ENCODE measurements at regions not wholly inside any gene's neighbourhood (a gene's known extent, or its start where the extent isn't known, plus 50 kb on each side); places are given as distances from the start of the nearest gene placed in this dataset.

DNA sequence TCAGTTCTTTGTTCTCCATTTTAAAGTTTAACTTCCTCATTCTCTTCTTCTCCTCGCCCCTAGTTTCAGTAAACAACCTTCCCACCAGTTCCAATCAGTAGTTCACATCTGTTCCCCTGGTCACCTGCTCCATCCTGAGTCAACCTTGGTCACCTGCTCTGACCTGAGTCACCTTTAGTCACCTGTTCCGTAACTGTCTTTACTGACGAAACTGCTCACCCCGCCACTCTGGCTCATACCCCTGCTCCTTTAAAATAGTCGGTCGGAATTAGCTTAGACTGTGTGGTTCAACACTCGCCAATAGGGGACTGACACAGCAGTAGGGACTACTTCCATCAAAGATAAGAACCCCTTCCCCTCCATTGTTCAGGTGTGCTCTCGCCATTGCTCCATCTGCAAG, 76.3 kb upstream of the GPBP1 start:
- H3K4me1 ChIP-seq (ENCODE audit: control insufficient read depth, extremely low read depth, insufficient read depth, low read length), result no peaks in the 10 kb centered on the region
- H3K27ac ChIP-seq (ENCODE audit: insufficient read depth, low read length), result no peak overlapping the region
- H2AFZ ChIP-seq (ENCODE audit: low read length), result no peak overlapping the region
- H3K27me3 ChIP-seq (ENCODE audit: control insufficient read depth, insufficient read depth, low read length), result no peaks in the 10 kb centered on the region
- no peaks in the 10 kb centered on the region for H3K9me3 ChIP-seq (ENCODE audit: control insufficient read depth, insufficient read depth, low read depth, low read length)
- no peak overlapping the region for H3K4me2 ChIP-seq (ENCODE audit: extremely low read depth, insufficient read depth, low read length)
- TF ChIP-seq EZH2 (IDR thresholded peaks at IDR 0.05; ENCODE audit: low read length, missing control alignments), result no peak
- TF ChIP-seq, protein P1, sequence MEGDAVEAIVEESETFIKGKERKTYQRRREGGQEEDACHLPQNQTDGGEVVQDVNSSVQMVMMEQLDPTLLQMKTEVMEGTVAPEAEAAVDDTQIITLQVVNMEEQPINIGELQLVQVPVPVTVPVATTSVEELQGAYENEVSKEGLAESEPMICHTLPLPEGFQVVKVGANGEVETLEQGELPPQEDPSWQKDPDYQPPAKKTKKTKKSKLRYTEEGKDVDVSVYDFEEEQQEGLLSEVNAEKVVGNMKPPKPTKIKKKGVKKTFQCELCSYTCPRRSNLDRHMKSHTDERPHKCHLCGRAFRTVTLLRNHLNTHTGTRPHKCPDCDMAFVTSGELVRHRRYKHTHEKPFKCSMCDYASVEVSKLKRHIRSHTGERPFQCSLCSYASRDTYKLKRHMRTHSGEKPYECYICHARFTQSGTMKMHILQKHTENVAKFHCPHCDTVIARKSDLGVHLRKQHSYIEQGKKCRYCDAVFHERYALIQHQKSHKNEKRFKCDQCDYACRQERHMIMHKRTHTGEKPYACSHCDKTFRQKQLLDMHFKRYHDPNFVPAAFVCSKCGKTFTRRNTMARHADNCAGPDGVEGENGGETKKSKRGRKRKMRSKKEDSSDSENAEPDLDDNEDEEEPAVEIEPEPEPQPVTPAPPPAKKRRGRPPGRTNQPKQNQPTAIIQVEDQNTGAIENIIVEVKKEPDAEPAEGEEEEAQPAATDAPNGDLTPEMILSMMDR (conservative IDR thresholded peaks at IDR 0.05 in 1 of 2, IDR thresholded peaks at IDR 0.05 in 1 of 2; ENCODE audit: low read depth in 1 of 2, low read length in 2 of 2), result no peak
- H3K9ac ChIP-seq (ENCODE audit: insufficient read depth, low read length), result no peak overlapping the region
- H3K79me2 ChIP-seq (ENCODE audit: control insufficient read depth, insufficient read depth, low read length), result no peaks in the 10 kb centered on the region
- no peaks in the 10 kb centered on the region for H4K20me1 ChIP-seq (ENCODE audit: control insufficient read depth, extremely low read depth, insufficient read depth, low read length)
- no peaks in the 10 kb centered on the region for H3K36me3 ChIP-seq (ENCODE audit: control insufficient read depth, insufficient read depth, low read length)
- H3K4me3 ChIP-seq (replicated peaks in 1 of 4; ENCODE audit: control extremely low read depth in 1 of 4, insufficient read depth in 1 of 4, low read depth in 3 of 4, low read length in 4 of 4), result no peak overlapping the region
- no peak for DNase-seq (ENCODE audit: low read depth in 2 of 2)

DNA sequence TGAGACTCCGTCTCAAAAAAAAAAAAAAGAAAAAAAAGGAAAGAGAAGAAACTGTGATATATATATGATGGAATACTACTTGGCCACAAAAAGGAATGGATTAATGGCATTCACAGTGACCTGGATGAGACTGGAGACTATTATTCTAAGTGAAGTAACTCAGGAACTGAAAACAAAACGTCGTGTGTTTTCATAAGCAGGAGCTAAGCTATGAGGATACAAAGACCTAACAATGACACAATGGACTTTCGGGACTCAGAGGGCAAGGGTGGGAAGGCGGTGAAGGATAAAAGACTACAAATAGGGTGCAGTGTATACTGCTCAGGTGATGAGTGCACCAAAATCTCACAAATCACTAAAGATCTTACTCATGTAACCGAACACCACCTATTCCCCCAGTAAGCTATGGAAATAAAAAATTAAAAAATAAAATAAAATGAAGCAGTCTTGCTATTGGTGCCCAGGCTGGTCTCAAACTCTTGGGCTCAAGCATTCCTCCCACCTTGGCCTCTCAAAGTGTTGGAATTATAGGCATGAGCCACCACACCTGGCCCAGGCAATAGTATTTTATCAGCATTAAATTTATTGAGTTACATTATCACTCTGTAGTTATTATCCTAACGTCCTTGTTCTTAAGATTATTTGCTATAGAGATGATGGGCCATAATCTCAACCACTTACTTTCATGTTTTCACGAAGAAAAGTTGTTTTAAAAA, 71.5 kb upstream of the GPBP1 start:
- Histone ChIP-seq H3K9me3 (ENCODE audit: control insufficient read depth, insufficient read depth, low read depth, low read length) (no peaks in the 10 kb centered on the region), H3K79me2 (ENCODE audit: control insufficient read depth, insufficient read depth, low read length) (no peaks in the 10 kb centered on the region), H2AFZ (ENCODE audit: low read length) (no peak overlapping the region), H3K4me1 (ENCODE audit: control insufficient read depth, extremely low read depth, insufficient read depth, low read length) (no peaks in the 10 kb centered on the region), H4K20me1 (ENCODE audit: control insufficient read depth, extremely low read depth, insufficient read depth, low read length) (no peaks in the 10 kb centered on the region), H3K4me3 (replicated peaks in 1 of 4; ENCODE audit: control extremely low read depth in 1 of 4, insufficient read depth in 1 of 4, low read depth in 3 of 4, low read length in 4 of 4) (no peak overlapping the region), H3K9ac (ENCODE audit: insufficient read depth, low read length) (no peak overlapping the region), H3K27ac (ENCODE audit: insufficient read depth, low read length) (no peak overlapping the region), H3K4me2 (ENCODE audit: extremely low read depth, insufficient read depth, low read length) (no peak overlapping the region), H3K27me3 (ENCODE audit: control insufficient read depth, insufficient read depth, low read length) (no peaks in the 10 kb centered on the region), H3K36me3 (ENCODE audit: control insufficient read depth, insufficient read depth, low read length) (no peaks in the 10 kb centered on the region)
- no peak for TF ChIP-seq EZH2 (IDR thresholded peaks at IDR 0.05; ENCODE audit: low read length, missing control alignments)
- TF ChIP-seq, protein P1 (conservative IDR thresholded peaks at IDR 0.05 in 1 of 2, IDR thresholded peaks at IDR 0.05 in 1 of 2; ENCODE audit: low read depth in 1 of 2, low read length in 2 of 2), result no peak
- no peak for DNase-seq (ENCODE audit: low read depth in 2 of 2)

DNA sequence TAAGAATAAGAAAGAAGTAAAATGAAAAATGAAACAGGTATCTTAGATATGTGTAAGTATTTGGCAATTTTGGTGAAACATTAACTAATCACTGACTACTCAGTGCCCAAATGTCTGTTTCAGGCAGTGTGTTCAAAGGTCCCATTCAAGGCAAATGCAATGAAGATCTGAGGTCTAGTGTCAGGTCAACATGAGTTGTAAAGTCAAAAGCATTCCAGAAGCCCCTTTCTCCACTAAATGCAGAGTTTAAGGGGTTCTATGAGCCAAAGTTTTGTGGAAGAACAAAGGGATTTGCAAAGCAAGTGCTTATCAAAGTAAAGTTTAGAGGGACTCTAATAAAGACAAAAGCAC, 71.0 kb upstream of the GPBP1 start:
- Histone ChIP-seq H3K27ac (ENCODE audit: insufficient read depth, low read length) (no peak overlapping the region), H3K27me3 (ENCODE audit: control insufficient read depth, insufficient read depth, low read length) (no peaks in the 10 kb centered on the region), H3K9ac (ENCODE audit: insufficient read depth, low read length) (no peak overlapping the region), H4K20me1 (ENCODE audit: control insufficient read depth, extremely low read depth, insufficient read depth, low read length) (no peaks in the 10 kb centered on the region), H3K4me2 (ENCODE audit: extremely low read depth, insufficient read depth, low read length) (no peak overlapping the region), H3K36me3 (ENCODE audit: control insufficient read depth, insufficient read depth, low read length) (no peaks in the 10 kb centered on the region), H3K79me2 (ENCODE audit: control insufficient read depth, insufficient read depth, low read length) (no peaks in the 10 kb centered on the region), H3K4me3 (replicated peaks in 1 of 4; ENCODE audit: control extremely low read depth in 1 of 4, insufficient read depth in 1 of 4, low read depth in 3 of 4, low read length in 4 of 4) (no peak overlapping the region), H2AFZ (ENCODE audit: low read length) (no peak overlapping the region), H3K9me3 (ENCODE audit: control insufficient read depth, insufficient read depth, low read depth, low read length) (no peaks in the 10 kb centered on the region), H3K4me1 (ENCODE audit: control insufficient read depth, extremely low read depth, insufficient read depth, low read length) (no peaks in the 10 kb centered on the region)
- DNase-seq (ENCODE audit: low read depth in 2 of 2), result no peak
- TF ChIP-seq EZH2 (IDR thresholded peaks at IDR 0.05; ENCODE audit: low read length, missing control alignments), result no peak
- TF ChIP-seq, protein P1 (conservative IDR thresholded peaks at IDR 0.05 in 1 of 2, IDR thresholded peaks at IDR 0.05 in 1 of 2; ENCODE audit: low read depth in 1 of 2, low read length in 2 of 2), result no peak
